HepG2 (cell line): ENCODE measurements at regions not wholly inside any gene's neighbourhood (a gene's known extent, or its start where the extent isn't known, plus 50 kb on each side); places are given as distances from the start of the nearest gene placed in this dataset.

Experiments
- ATAC-seq: fragments of 200-7000 bp; cut with Tn5 transposase; 3 replicates; pipeline ENCODE4 v1.9.1; 2020; ENCODE audit warnings: mild to moderate bottlenecking, moderate library complexity
- BruUV-seq: library from RNA; stranded (reverse); fragments of 400-500 nt; replicated peaks from 2 replicates; lab custom pipeline; 2021; lab: Mats Ljungman, UMichigan
- CTCF ChIA-PET: fragments of 300-600 bp; formaldehyde crosslinking; extraction: SDS; loops from one replicate; lab custom pipeline; 2021; ENCODE audit warnings: low total read pairs, inconsistent platforms, low intra/inter-chr PET ratio; lab: Yijun Ruan, JAX
- POLR2A ChIA-PET: fragments of 350-600 bp; sonication (Branson Sonifier 250); formaldehyde crosslinking; loops from one replicate; lab custom pipeline; 2020; ENCODE audit warnings: antibody characterized with exemption, inconsistent platforms; lab: Yijun Ruan, JAX
- DNase-seq: peaks from one replicate; pipeline ENCODE4 v3.0.0-alpha.2; 2015; ENCODE audit warnings: low spot score
- FAIRE-seq: peaks from 3 replicates; lab custom pipeline; 2011; peaks lifted over from hg19 to GRCh38; lab: Jason Lieb, UNC
- H2AFZ ChIP-seq: one replicate; pipeline ENCODE4 v1.6.1; 2011; ENCODE audit warnings: low read length, inconsistent platforms
- H3K27ac ChIP-seq: fragments of 300-600 bp; 3 replicates; pipeline ENCODE4 v1.8.0; 2011; ENCODE audit warnings: mixed run types, mild to moderate bottlenecking, mixed read lengths, low read length, inconsistent platforms; ENCODE audit not compliant: insufficient read depth; ENCODE audit errors: extremely low read length
- H3K27me3 ChIP-seq, 2 experiments: fragments of 200-600 bp in 1 of 2; 2 replicates in 1 of 2; 3 replicates in 1 of 2; pipeline versions ENCODE4 v1.6.0 to v1.8.0; 2011; ENCODE audit warnings: low read length in 2 of 2, mild to moderate bottlenecking in 2 of 2, moderate library complexity in 2 of 2, inconsistent platforms in 1 of 2; ENCODE audit not compliant: insufficient read depth in 2 of 2, control insufficient read depth in 1 of 2
- H3K36me3 ChIP-seq, 2 experiments: fragments of 200-600 bp in 1 of 2; replicated peaks in 1 of 2; 2 replicates in 1 of 2; 3 replicates in 1 of 2; pipeline versions ENCODE4 v1.5.1 to v1.8.0; 2011; ENCODE audit warnings: low read length in 2 of 2, inconsistent platforms in 1 of 2; ENCODE audit not compliant: insufficient read depth in 2 of 2, control insufficient read depth in 1 of 2
- H3K4me1 ChIP-seq: 2 replicates; pipeline ENCODE4 v1.5.1; 2012; ENCODE audit warnings: low read length, inconsistent platforms; ENCODE audit not compliant: insufficient read depth
- H3K4me2 ChIP-seq: 2 replicates; pipeline ENCODE4 v1.6.0; 2011; ENCODE audit warnings: low read depth, low read length, inconsistent platforms
- H3K4me3 ChIP-seq, 3 experiments: fragments of 200-600 bp in 1 of 3; sonication (generic), shearing (Covaris generic) in 1 of 3; replicated peaks in 1 of 3; 2 replicates each; pipeline ENCODE4 v1.5.1; 2011 to 2016; ENCODE audit warnings: low read length in 3 of 3, inconsistent platforms in 2 of 3, low read depth in 2 of 3, mild to moderate bottlenecking in 2 of 3, control low read depth in 1 of 3, mixed read lengths in 1 of 3; ENCODE audit not compliant: insufficient read depth in 1 of 3
- H3K79me2 ChIP-seq: one replicate; pipeline ENCODE4 v1.6.1; 2011; ENCODE audit warnings: low read length, inconsistent platforms; ENCODE audit not compliant: insufficient read depth
- H3K9ac ChIP-seq: 2 replicates; pipeline ENCODE4 v1.6.0; 2011; ENCODE audit warnings: mild to moderate bottlenecking, low read depth, low read length, inconsistent platforms; ENCODE audit not compliant: insufficient read depth
- H3K9me3 ChIP-seq: 2 replicates; pipeline ENCODE4 v1.5.1; 2012; ENCODE audit warnings: mild to moderate bottlenecking, low read length
- H4K20me1 ChIP-seq: 2 replicates; pipeline ENCODE4 v1.6.0; 2011; ENCODE audit warnings: inconsistent platforms, mild to moderate bottlenecking, low read length, moderate library complexity; ENCODE audit not compliant: insufficient read depth
- CCAR2 ChIP-seq: fragments of 200-400 bp; formaldehyde crosslinking; optimal IDR thresholded peaks from 2 replicates; pipeline ENCODE3; 2018; ENCODE audit warnings: low read depth, mild to moderate bottlenecking, low read length, moderate library complexity
- GATA4 ChIP-seq: sonication (generic); IDR thresholded peaks from 2 replicates; pipeline ENCODE4 v1.6.1; 2016; ENCODE audit warnings: antibody characterized with exemption, low read depth, borderline replicate concordance
- KMT2B ChIP-seq: IDR thresholded peaks from 2 replicates; pipeline ENCODE4 v1.6.1; 2016; ENCODE audit warnings: missing genetic modification reagents, missing compliant biosample characterization
- MZF1 ChIP-seq: sonication (generic); formaldehyde crosslinking; IDR thresholded peaks from 2 replicates; pipeline ENCODE4 v1.8.1; 2023; ENCODE audit warnings: mild to moderate bottlenecking, missing genetic modification reagents, borderline replicate concordance
- REL ChIP-seq: sonication (generic); formaldehyde crosslinking; conservative IDR thresholded peaks from 2 replicates; pipeline ENCODE4 v1.8.0; 2022; ENCODE audit warnings: mild to moderate bottlenecking, missing genetic modification reagents, moderate library complexity
- SAP130 ChIP-seq: IDR thresholded peaks from 2 replicates; pipeline ENCODE4 v1.6.1; 2016; ENCODE audit warnings: low read depth
- ZNF264 ChIP-seq: sonication (generic); formaldehyde crosslinking; IDR thresholded peaks from 2 replicates; pipeline ENCODE4 v1.4.0; 2020; ENCODE audit warnings: missing genetic modification reagents
- ZNF333 ChIP-seq: sonication (generic); formaldehyde crosslinking; IDR thresholded peaks from 2 replicates; pipeline ENCODE4 v1.4.0; 2020; ENCODE audit warnings: mild to moderate bottlenecking, missing genetic modification reagents, borderline replicate concordance
- ZNF567 ChIP-seq: sonication (generic); formaldehyde crosslinking; IDR thresholded peaks from 2 replicates; pipeline ENCODE4 v1.8.1; 2023; ENCODE audit warnings: mild to moderate bottlenecking, missing genetic modification reagents, borderline replicate concordance
- ZNF644 ChIP-seq: IDR thresholded peaks from 2 replicates; pipeline ENCODE4 v1.6.1; 2016; ENCODE audit warnings: low read depth
- ZNF720 ChIP-seq: sonication (generic); formaldehyde crosslinking; IDR thresholded peaks from 2 replicates; pipeline ENCODE4 v1.4.0; 2020; ENCODE audit warnings: missing genetic modification reagents
- WGBS: methylation state at CpG from one replicate; pipeline ENCODE4 v1.1.6; 2017; ENCODE audit warnings: low lambda C conversion rate; 5-methylcytosine and 5-hydroxymethylcytosine counted together
- in situ Hi-C: cut with HindIII; loops from 2 replicates; pipeline ENCODE4 v1.10.0; 2017; ENCODE audit warnings: low pct_unique_long_range_greater_than_20kb; ENCODE audit not compliant: extremely low pct_ligation_motif_present
- intact Hi-C: fragments of 100-400 bp; cut with micrococcal nuclease; formaldehyde crosslinking; loops from one replicate; pipeline ENCODE4 v1.10.0; 2022; ENCODE audit not compliant: unreplicated experiment
- TF ChIP-seq, protein P1 (sequence below): IDR thresholded peaks from 2 replicates; pipeline ENCODE4 v1.4.0; 2020; ENCODE audit warnings: mild to moderate bottlenecking, missing genetic modification reagents
- TF ChIP-seq, protein P2 (sequence below): sonication (generic); formaldehyde crosslinking; IDR thresholded peaks from 2 replicates; pipeline ENCODE4 v1.5.1; 2020; ENCODE audit warnings: mild to moderate bottlenecking, moderate library complexity, missing genetic modification reagents

DNA sequence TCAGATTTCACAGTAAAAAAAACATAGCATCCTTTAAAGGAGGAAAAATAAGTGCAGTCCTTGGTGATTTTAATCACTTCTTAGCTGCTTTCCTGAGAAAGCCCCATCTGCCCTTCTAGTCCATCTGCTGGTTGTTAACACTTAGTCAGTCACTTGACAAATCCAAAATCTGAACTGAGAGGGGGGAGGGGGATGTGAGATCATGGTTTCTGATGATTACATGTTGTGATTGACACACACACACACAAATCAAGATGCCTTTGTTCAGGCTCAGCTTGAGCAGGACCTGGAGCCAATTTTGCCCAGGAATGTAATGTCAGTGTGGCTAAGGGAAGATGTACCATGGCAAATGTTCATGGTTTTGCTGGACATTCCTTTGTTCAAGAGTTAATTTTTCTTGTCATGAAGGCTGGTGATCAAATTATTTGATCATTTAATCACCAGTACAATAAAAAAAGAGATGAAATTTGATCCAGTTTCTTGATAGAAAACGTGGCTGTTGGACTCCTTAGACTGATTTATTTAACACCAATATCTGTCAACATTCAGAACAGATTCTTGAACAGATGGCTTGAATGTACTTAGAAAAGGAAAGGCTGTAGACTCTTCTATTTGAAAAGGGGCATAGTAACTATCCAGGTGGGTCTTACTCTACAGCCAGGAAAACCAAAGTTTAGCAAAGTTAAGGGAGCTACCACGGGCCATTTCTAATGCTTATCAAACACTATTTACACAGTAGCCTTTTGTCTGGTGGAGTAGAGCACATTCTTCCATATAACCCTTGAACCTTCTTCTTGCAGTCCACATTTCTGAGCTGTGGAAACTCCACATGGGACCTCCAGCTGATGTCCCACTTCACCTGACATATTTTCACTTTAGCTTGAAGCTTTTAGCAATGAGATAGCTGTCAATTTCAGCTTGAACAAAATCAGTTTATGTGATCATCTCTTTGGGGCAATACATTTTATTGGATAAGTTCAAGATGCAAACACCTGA lies 408.7 kb downstream of the PIK3C3 start (continued):
- no peak for TF ChIP-seq MZF1 (CRISPR knock-in tag)
- 0 out of 2 replicates have a peak, but pooled peaks have one; percentile 10 for TF ChIP-seq SAP130

DNA sequence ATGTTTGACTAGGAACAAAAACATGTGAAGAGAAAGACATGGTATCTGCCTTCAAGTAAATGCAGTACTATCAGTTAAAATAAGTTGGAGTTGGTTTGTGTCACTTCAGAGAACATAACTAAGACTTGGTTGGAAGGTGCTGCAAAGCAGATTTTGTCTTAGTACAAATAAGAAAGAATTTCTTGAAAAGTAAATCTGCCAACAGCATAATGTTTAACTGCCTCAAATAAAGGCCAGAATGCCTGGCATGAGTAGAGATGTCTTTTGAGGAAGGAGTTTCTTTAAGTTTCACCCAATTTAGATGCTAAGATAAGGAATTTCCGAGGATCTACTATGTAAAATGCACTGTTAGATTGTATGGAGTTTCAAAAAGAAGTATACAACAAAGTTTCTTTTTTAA lies 409.7 kb downstream of the PIK3C3 start:
- POLR2A ChIA-PET, result no interaction called here
- DNase-seq (no peak), FAIRE-seq (no peak), ATAC-seq (no peak)
- intact Hi-C loops, result loop anchor here (1.0 kb wide), 1 partner anchor 13 kb away; no protein-coding TSS in a partner anchor
- BruUV-seq, result no TSS peak
- Histone ChIP-seq H2AFZ (no peak overlapping the region), H4K20me1 (no peaks in the 10 kb centered on the region), H3K36me3 (no peaks in the 10 kb centered on the region), H3K4me2 (no peak overlapping the region), H3K79me2 (no peaks in the 10 kb centered on the region), H3K4me3 (no peak overlapping the region), H3K27ac (no peak overlapping the region), H3K9me3 (peaks cover 13% of the 10 kb centered on the region; the same call in 1 of the 2 replicates), H3K4me1 (peaks cover 17% of the 10 kb centered on the region), H3K9ac (no peak overlapping the region), H3K27me3 (no peaks in the 10 kb centered on the region)
- TF ChIP-seq KMT2B, result no peak
- TF ChIP-seq ZNF567 (CRISPR knock-in tag), result no peak
- TF ChIP-seq GATA4, result no peak
- TF ChIP-seq ZNF720 (CRISPR knock-in tag), result no peak
- TF ChIP-seq ZNF333 (CRISPR knock-in tag), result no peak
- no peak for TF ChIP-seq ZNF264
- no peak for TF ChIP-seq REL (CRISPR knock-in tag)
- TF ChIP-seq, protein P1, sequence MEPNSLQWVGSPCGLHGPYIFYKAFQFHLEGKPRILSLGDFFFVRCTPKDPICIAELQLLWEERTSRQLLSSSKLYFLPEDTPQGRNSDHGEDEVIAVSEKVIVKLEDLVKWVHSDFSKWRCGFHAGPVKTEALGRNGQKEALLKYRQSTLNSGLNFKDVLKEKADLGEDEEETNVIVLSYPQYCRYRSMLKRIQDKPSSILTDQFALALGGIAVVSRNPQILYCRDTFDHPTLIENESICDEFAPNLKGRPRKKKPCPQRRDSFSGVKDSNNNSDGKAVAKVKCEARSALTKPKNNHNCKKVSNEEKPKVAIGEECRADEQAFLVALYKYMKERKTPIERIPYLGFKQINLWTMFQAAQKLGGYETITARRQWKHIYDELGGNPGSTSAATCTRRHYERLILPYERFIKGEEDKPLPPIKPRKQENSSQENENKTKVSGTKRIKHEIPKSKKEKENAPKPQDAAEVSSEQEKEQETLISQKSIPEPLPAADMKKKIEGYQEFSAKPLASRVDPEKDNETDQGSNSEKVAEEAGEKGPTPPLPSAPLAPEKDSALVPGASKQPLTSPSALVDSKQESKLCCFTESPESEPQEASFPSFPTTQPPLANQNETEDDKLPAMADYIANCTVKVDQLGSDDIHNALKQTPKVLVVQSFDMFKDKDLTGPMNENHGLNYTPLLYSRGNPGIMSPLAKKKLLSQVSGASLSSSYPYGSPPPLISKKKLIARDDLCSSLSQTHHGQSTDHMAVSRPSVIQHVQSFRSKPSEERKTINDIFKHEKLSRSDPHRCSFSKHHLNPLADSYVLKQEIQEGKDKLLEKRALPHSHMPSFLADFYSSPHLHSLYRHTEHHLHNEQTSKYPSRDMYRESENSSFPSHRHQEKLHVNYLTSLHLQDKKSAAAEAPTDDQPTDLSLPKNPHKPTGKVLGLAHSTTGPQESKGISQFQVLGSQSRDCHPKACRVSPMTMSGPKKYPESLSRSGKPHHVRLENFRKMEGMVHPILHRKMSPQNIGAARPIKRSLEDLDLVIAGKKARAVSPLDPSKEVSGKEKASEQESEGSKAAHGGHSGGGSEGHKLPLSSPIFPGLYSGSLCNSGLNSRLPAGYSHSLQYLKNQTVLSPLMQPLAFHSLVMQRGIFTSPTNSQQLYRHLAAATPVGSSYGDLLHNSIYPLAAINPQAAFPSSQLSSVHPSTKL (CRISPR knock-in tag), result no peak
- no peak for TF ChIP-seq CCAR2
- no peak for TF ChIP-seq ZNF644 (CRISPR knock-in tag)
- TF ChIP-seq, protein P2, sequence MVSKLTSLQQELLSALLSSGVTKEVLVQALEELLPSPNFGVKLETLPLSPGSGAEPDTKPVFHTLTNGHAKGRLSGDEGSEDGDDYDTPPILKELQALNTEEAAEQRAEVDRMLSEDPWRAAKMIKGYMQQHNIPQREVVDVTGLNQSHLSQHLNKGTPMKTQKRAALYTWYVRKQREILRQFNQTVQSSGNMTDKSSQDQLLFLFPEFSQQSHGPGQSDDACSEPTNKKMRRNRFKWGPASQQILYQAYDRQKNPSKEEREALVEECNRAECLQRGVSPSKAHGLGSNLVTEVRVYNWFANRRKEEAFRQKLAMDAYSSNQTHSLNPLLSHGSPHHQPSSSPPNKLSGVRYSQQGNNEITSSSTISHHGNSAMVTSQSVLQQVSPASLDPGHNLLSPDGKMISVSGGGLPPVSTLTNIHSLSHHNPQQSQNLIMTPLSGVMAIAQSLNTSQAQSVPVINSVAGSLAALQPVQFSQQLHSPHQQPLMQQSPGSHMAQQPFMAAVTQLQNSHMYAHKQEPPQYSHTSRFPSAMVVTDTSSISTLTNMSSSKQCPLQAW, result no peak
- CTCF ChIA-PET, result no interaction called here
- 66% methylated on average over 1 of the region's 1 CpG for WGBS
- in situ Hi-C loops, result no loop called here
